Naive thymus-derived CD4-positive, alpha-beta T cell (primary cell): ENCODE measurements at regions not wholly inside any gene's neighbourhood (a gene's known extent, or its start where the extent isn't known, plus 50 kb on each side); places are given as distances from the start of the nearest gene placed in this dataset.

Experiments
- ATAC-seq: fragments of 150-1000 bp; cut with Tn5 transposase; 2 replicates; pipeline ENCODE4 v1.10.0; 2021; ENCODE audit warnings: mild to moderate bottlenecking, moderate library complexity
- CTCF ChIA-PET: fragments of 350-600 bp; sonication (Branson Sonifier 250); formaldehyde crosslinking; loops from one replicate; lab custom pipeline; 2021; ENCODE audit warnings: antibody characterized with exemption; lab: Charles Lee
- POLR2A ChIA-PET: fragments of 350-600 bp; sonication (Branson Sonifier 250); formaldehyde crosslinking; loops from one replicate; lab custom pipeline; 2021; ENCODE audit warnings: antibody characterized with exemption, inconsistent platforms; lab: Charles Lee
- DNase-seq, 9 donors: peaks; one replicate each; pipeline versions ENCODE4 v3.0.0 to v3.0.0-alpha.2; 2020 to 2022; ENCODE audit warnings: mixed read lengths in 1 of 9
- H3K27ac ChIP-seq: one replicate; pipeline ENCODE4 v1.7.0; 2013; ENCODE audit warnings: mild to moderate bottlenecking, low read depth, low read length, moderate library complexity
- H3K27me3 ChIP-seq, 2 donors: one replicate each; pipeline ENCODE4 v1.7.0; 2013; ENCODE audit warnings: low read length in 2 of 2, mild to moderate bottlenecking in 2 of 2, moderate library complexity in 2 of 2; ENCODE audit not compliant: control insufficient read depth in 2 of 2, insufficient read depth in 2 of 2
- H3K36me3 ChIP-seq, 3 experiments: 1 replicate in 2 of 3; 2 replicates in 1 of 3; pipeline ENCODE4 v1.7.0; 2013; ENCODE audit warnings: low read length in 3 of 3, mild to moderate bottlenecking in 3 of 3, moderate library complexity in 1 of 3; ENCODE audit not compliant: insufficient read depth in 3 of 3, control insufficient read depth in 2 of 3
- H3K4me1 ChIP-seq, 2 donors: one replicate each; pipeline ENCODE4 v1.7.0; 2013; ENCODE audit warnings: low read length in 2 of 2, mild to moderate bottlenecking in 2 of 2, moderate library complexity in 1 of 2; ENCODE audit not compliant: control insufficient read depth in 2 of 2, insufficient read depth in 2 of 2
- H3K4me3 ChIP-seq: 2 replicates; pipeline ENCODE4 v1.7.0; 2013; ENCODE audit warnings: mild to moderate bottlenecking, low read length
- H3K9me3 ChIP-seq, 3 experiments: 1 replicate in 2 of 3; 2 replicates in 1 of 3; pipeline ENCODE4 v1.7.0; 2013; ENCODE audit warnings: low read length in 3 of 3; ENCODE audit not compliant: control insufficient read depth in 2 of 3
- H3K27ac Mint-ChIP-seq, 9 donors: one replicate each; pipeline ENCODE4 v1.8.0; 2020 to 2022; ENCODE audit warnings: mixed read lengths in 9 of 9, mild to moderate bottlenecking in 8 of 9, moderate library complexity in 5 of 9, inconsistent platforms in 2 of 9
- H3K27me3 Mint-ChIP-seq, 5 donors: one replicate each; pipeline ENCODE4 v1.8.0; 2021 to 2022; ENCODE audit warnings: mixed read lengths in 5 of 5, mild to moderate bottlenecking in 1 of 5
- H3K36me3 Mint-ChIP-seq, 5 donors: one replicate each; pipeline ENCODE4 v1.8.0; 2020 to 2022; ENCODE audit warnings: mixed read lengths in 5 of 5, mild to moderate bottlenecking in 3 of 5, inconsistent platforms in 1 of 5
- H3K4me1 Mint-ChIP-seq, 7 donors: one replicate each; pipeline ENCODE4 v1.8.0; 2020 to 2022; ENCODE audit warnings: mixed read lengths in 7 of 7, mild to moderate bottlenecking in 3 of 7, inconsistent platforms in 1 of 7
- H3K4me3 Mint-ChIP-seq, 10 donors: one replicate each; pipeline ENCODE4 v1.8.0; 2020 to 2022; ENCODE audit warnings: mild to moderate bottlenecking in 10 of 10, mixed read lengths in 10 of 10, moderate library complexity in 6 of 10, inconsistent platforms in 2 of 10
- H3K9me3 Mint-ChIP-seq, 11 donors: one replicate each; pipeline ENCODE4 v1.8.0; 2020 to 2022; ENCODE audit warnings: mixed read lengths in 11 of 11, mild to moderate bottlenecking in 4 of 11, inconsistent platforms in 1 of 11, moderate library complexity in 1 of 11
- intact Hi-C, 2 donors: fragments of 100-400 bp; cut with micrococcal nuclease; formaldehyde crosslinking; loops; one replicate each; pipeline ENCODE4 v1.15.1; 2023

GRCh38 chr2:3138621-3139020 is 239.0 kb downstream of the EIPR1 start:
- H3K27me3 Mint-ChIP-seq = no peaks in the 10 kb centered on the region
- no peak for DNase-seq
- Histone ChIP-seq H3K9me3 (no peaks in the 10 kb centered on the region), H3K4me3 (no peak overlapping the region), H3K27me3 (no peaks in the 10 kb centered on the region), H3K36me3 (no peaks in the 10 kb centered on the region), H3K4me1 (no peaks in the 10 kb centered on the region), H3K27ac (no peak overlapping the region)
- H3K36me3 Mint-ChIP-seq = peaks cover 0 to 5% (median 0%) of the 10 kb centered on the region in 5 donors
- H3K9me3 Mint-ChIP-seq = peaks cover 0 to 8% (median 2%) of the 10 kb centered on the region in 11 donors
- ATAC-seq = no peak
- intact Hi-C loops = no loop called here
- no peak overlapping the region for H3K4me3 Mint-ChIP-seq
- no peaks in the 10 kb centered on the region for H3K4me1 Mint-ChIP-seq
- ChIA-PET CTCF (no interaction called here), POLR2A (no interaction called here)
- H3K27ac Mint-ChIP-seq = no peak overlapping the region

GRCh38 chr2:3137651-3138300 is 239.8 kb downstream of the EIPR1 start:
- H3K4me1 Mint-ChIP-seq = no peaks in the 10 kb centered on the region
- POLR2A ChIA-PET = no interaction called here
- H3K9me3 Mint-ChIP-seq = peaks cover 0 to 8% (median 2%) of the 10 kb centered on the region in 11 donors
- ATAC-seq = no peak
- H3K36me3 Mint-ChIP-seq = peaks cover 0 to 5% (median 0%) of the 10 kb centered on the region in 5 donors
- Histone ChIP-seq H3K36me3 (no peaks in the 10 kb centered on the region), H3K27ac (no peak overlapping the region), H3K4me1 (no peaks in the 10 kb centered on the region), H3K4me3 (no peak overlapping the region), H3K9me3 (no peaks in the 10 kb centered on the region), H3K27me3 (no peaks in the 10 kb centered on the region)
- H3K4me3 Mint-ChIP-seq = no peak overlapping the region
- DNase-seq = no peak
- no peaks in the 10 kb centered on the region for H3K27me3 Mint-ChIP-seq
- intact Hi-C loops = no loop called here
- no peak overlapping the region for H3K27ac Mint-ChIP-seq
- CTCF ChIA-PET = no interaction called here

- no peaks in the 10 kb centered on the region for H3K36me3 ChIP-seq
- no peaks in the 10 kb centered on the region for H3K4me1 Mint-ChIP-seq
- no peak overlapping the region for H3K4me3 Mint-ChIP-seq
- H3K4me3 ChIP-seq = no peak overlapping the region
- peaks cover 0 to 9% (median 2%) of the 10 kb centered on the region in 5 donors for H3K27me3 Mint-ChIP-seq
- no peak overlapping the region for H3K27ac Mint-ChIP-seq
- POLR2A ChIA-PET = no interaction called here
- CTCF ChIA-PET = no interaction called here
- peaks cover 0 to 5% (median 0%) of the 10 kb centered on the region in 5 donors for H3K36me3 Mint-ChIP-seq
- H3K27ac ChIP-seq = no peak overlapping the region
- DNase-seq (no peak), ATAC-seq (no peak)
- peaks cover 0 to 8% (median 2%) of the 10 kb centered on the region in 11 donors for H3K9me3 Mint-ChIP-seq
- no peaks in the 10 kb centered on the region for H3K27me3 ChIP-seq
- no peaks in the 10 kb centered on the region for H3K9me3 ChIP-seq
- intact Hi-C loops = no loop called here
- H3K4me1 ChIP-seq = no peaks in the 10 kb centered on the region
Observed at GRCh38 chr2:3135676-3136075, 241.9 kb downstream of the EIPR1 start.

DNA sequence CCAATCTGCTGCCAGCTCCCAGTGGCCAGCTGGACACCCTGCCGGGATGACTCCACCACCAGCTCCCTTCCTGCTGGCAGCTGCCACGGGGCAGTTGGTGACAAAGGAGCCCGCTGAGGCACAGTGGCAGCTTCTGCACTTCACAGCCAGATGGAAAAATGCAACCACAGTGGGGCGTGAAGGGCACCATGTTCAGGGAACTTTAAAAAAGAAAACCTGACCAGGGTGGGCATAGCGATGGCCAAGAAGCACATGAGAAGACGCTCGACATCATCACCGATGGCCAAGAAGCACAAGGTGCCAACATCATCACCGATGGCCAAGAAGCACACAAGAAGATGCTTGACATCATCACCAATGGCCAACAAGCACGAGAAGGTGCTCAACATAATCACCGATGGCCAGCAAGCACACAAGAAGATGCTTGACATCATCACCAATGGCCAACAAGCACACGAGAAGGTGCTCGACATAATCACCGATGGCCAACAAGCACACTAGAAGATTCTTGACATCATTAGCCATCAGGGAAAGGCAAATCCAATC is 243.5 kb downstream of the EIPR1 start:
- POLR2A ChIA-PET = no interaction called here
- ATAC-seq (no peak), DNase-seq (no peak)
- Mint-ChIP-seq H3K4me3 (no peak overlapping the region), H3K36me3 (peaks cover 0 to 5% (median 0%) of the 10 kb centered on the region in 5 donors), H3K27me3 (peaks cover 0 to 15% (median 3%) of the 10 kb centered on the region in 5 donors), H3K9me3 (peaks cover 0 to 8% (median 2%) of the 10 kb centered on the region in 11 donors), H3K27ac (no peak overlapping the region), H3K4me1 (no peaks in the 10 kb centered on the region)
- no peaks in the 10 kb centered on the region for H3K36me3 ChIP-seq
- H3K4me3 ChIP-seq = no peak overlapping the region
- CTCF ChIA-PET = no interaction called here
- H3K4me1 ChIP-seq = no peaks in the 10 kb centered on the region
- intact Hi-C loops = no loop called here
- H3K27ac ChIP-seq = no peak overlapping the region
- no peaks in the 10 kb centered on the region for H3K27me3 ChIP-seq
- H3K9me3 ChIP-seq = no peaks in the 10 kb centered on the region

- Histone ChIP-seq H3K27ac (no peak overlapping the region), H3K36me3 (no peaks in the 10 kb centered on the region), H3K4me3 (no peak overlapping the region), H3K9me3 (no peaks in the 10 kb centered on the region), H3K4me1 (no peaks in the 10 kb centered on the region), H3K27me3 (no peaks in the 10 kb centered on the region)
- no peaks in the 10 kb centered on the region for H3K4me1 Mint-ChIP-seq
- peaks cover 0 to 5% (median 0%) of the 10 kb centered on the region in 5 donors for H3K36me3 Mint-ChIP-seq
- H3K27ac Mint-ChIP-seq = no peak overlapping the region
- no peak for DNase-seq
- H3K27me3 Mint-ChIP-seq = peaks cover 0 to 15% (median 3%) of the 10 kb centered on the region in 5 donors
- no peak for ATAC-seq
- intact Hi-C loops = no loop called here
- H3K9me3 Mint-ChIP-seq = peaks cover 0 to 8% (median 2%) of the 10 kb centered on the region in 11 donors
- ChIA-PET CTCF (no interaction called here), POLR2A (no interaction called here)
- H3K4me3 Mint-ChIP-seq = no peak overlapping the region
Observed at GRCh38 chr2:3132966-3133365, 244.7 kb downstream of the EIPR1 start.

- Histone ChIP-seq H3K36me3 (no peaks in the 10 kb centered on the region), H3K27me3 (no peaks in the 10 kb centered on the region), H3K4me3 (no peak overlapping the region), H3K27ac (no peak overlapping the region), H3K9me3 (no peaks in the 10 kb centered on the region), H3K4me1 (no peaks in the 10 kb centered on the region)
- ATAC-seq (no peak), DNase-seq (no peak)
- peaks cover 0 to 15% (median 3%) of the 10 kb centered on the region in 5 donors for H3K27me3 Mint-ChIP-seq
- H3K4me1 Mint-ChIP-seq = peaks cover 0 to under 1% (median 0%) of the 10 kb centered on the region in 7 donors
- intact Hi-C loops = no loop called here
- CTCF ChIA-PET = no interaction called here
- no peak overlapping the region for H3K27ac Mint-ChIP-seq
- POLR2A ChIA-PET = no interaction called here
- peaks cover 0 to 8% (median 2%) of the 10 kb centered on the region in 11 donors for H3K9me3 Mint-ChIP-seq
- peaks cover 0 to 5% (median 0%) of the 10 kb centered on the region in 5 donors for H3K36me3 Mint-ChIP-seq
- no peak overlapping the region for H3K4me3 Mint-ChIP-seq
Observed at GRCh38 chr2:3132466-3132865, 245.2 kb downstream of the EIPR1 start.
